ENCODE measurements at regions not wholly inside any gene's neighbourhood (a gene's known extent, or its start where the extent isn't known, plus 50 kb on each side); places are given as distances from the start of the nearest gene placed in this dataset.

- TF ChIP-seq, protein P1, sequence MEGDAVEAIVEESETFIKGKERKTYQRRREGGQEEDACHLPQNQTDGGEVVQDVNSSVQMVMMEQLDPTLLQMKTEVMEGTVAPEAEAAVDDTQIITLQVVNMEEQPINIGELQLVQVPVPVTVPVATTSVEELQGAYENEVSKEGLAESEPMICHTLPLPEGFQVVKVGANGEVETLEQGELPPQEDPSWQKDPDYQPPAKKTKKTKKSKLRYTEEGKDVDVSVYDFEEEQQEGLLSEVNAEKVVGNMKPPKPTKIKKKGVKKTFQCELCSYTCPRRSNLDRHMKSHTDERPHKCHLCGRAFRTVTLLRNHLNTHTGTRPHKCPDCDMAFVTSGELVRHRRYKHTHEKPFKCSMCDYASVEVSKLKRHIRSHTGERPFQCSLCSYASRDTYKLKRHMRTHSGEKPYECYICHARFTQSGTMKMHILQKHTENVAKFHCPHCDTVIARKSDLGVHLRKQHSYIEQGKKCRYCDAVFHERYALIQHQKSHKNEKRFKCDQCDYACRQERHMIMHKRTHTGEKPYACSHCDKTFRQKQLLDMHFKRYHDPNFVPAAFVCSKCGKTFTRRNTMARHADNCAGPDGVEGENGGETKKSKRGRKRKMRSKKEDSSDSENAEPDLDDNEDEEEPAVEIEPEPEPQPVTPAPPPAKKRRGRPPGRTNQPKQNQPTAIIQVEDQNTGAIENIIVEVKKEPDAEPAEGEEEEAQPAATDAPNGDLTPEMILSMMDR (IDR thresholded peaks at IDR 0.05; ENCODE audit: extremely low read depth in 1 of 2, insufficient read depth in 1 of 2, low read depth in 1 of 2, low read length in 2 of 2): no peak
- no peak for TF ChIP-seq EZH2 (IDR thresholded peaks at IDR 0.05; ENCODE audit: borderline replicate concordance, low read depth, low read length, severe bottlenecking)
- TF ChIP-seq POLR2AphosphoS5 (IDR thresholded peaks at IDR 0.05; ENCODE audit: insufficient read depth, low read depth, low read length): no peak
These were observed 1721.8 kb upstream of the SPRY2 start for GRCh38 chr13:82062772-82063171.

Data from endothelial cell of umbilical vein (primary cell).